Thyroid gland (tissue), 4 donors: ENCODE measurements at regions not wholly inside any gene's neighbourhood (a gene's known extent, or its start where the extent isn't known, plus 50 kb on each side); places are given as distances from the start of the nearest gene placed in this dataset.

Experiments
- CTCF ChIP-seq, 6 experiments: fragments of 200-600 bp in 3 of 6; fragments of 450-650 bp in 3 of 6; sonication (generic) in 3 of 6; IDR thresholded peaks; one replicate each; pipeline ENCODE4 v1.5.1; 2016 to 2019; ENCODE audit warnings: antibody characterized with exemption in 6 of 6, mild to moderate bottlenecking in 2 of 6, inconsistent platforms in 1 of 6, moderate library complexity in 1 of 6
- POLR2A ChIP-seq, 2 donors: fragments of 450-650 bp; IDR thresholded peaks; one replicate each; pipeline ENCODE4 v1.6.1; 2017; ENCODE audit warnings: antibody characterized with exemption in 2 of 2, mild to moderate bottlenecking in 2 of 2, moderate library complexity in 1 of 2

GRCh38 chr22:48808038-48808960 is 1019.4 kb downstream of the BRD1 start:
- TF ChIP-seq POLR2A (IDR thresholded peaks at IDR 0.05) (no peak), CTCF (IDR thresholded peaks at IDR 0.05) (no peak)
